Endodermal cell (in vitro differentiated cells): ENCODE measurements at regions not wholly inside any gene's neighbourhood (a gene's known extent, or its start where the extent isn't known, plus 50 kb on each side); places are given as distances from the start of the nearest gene placed in this dataset.
A peak's percentile ranks its signal among the peaks of the same experiment; 100 is the strongest.

Experiments
- DNase-seq: peaks from one replicate; pipeline ENCODE4 v3.0.0-alpha.2; 2017
- H3K27ac ChIP-seq: 2 replicates; pipeline ENCODE4 v1.5.1; 2013; ENCODE audit warnings: mild to moderate bottlenecking, low read depth, low read length, moderate library complexity
- H3K27me3 ChIP-seq: 2 replicates; pipeline ENCODE4 v1.6.1; 2013; ENCODE audit warnings: mild to moderate bottlenecking, low read length, moderate library complexity; ENCODE audit not compliant: insufficient read depth, control insufficient read depth, poor library complexity, severe bottlenecking
- H3K36me3 ChIP-seq: 2 replicates; pipeline ENCODE4 v1.7.0; 2013; ENCODE audit warnings: mild to moderate bottlenecking, low read length, moderate library complexity; ENCODE audit not compliant: control insufficient read depth, insufficient read depth
- H3K4me1 ChIP-seq: one replicate; pipeline ENCODE4 v1.7.0; 2013; ENCODE audit warnings: low read length; ENCODE audit not compliant: control insufficient read depth, insufficient read depth
- H3K4me3 ChIP-seq: 2 replicates; pipeline ENCODE4 v1.5.1; 2013; ENCODE audit warnings: mild to moderate bottlenecking, low read length, moderate library complexity
- H3K9ac ChIP-seq: 2 replicates; pipeline ENCODE4 v1.6.1; 2013; ENCODE audit warnings: mild to moderate bottlenecking, low read length, moderate library complexity; ENCODE audit not compliant: poor library complexity, severe bottlenecking; ENCODE audit errors: extremely low read depth
- H3K9me3 ChIP-seq: 2 replicates; pipeline ENCODE4 v1.6.1; 2013; ENCODE audit warnings: mild to moderate bottlenecking, low read length, moderate library complexity; ENCODE audit not compliant: control insufficient read depth
- H3K27ac Mint-ChIP-seq: 2 replicates; pipeline ENCODE4 v1.8.0; 2020; ENCODE audit warnings: mixed read lengths
- H3K27me3 Mint-ChIP-seq: 2 replicates; pipeline ENCODE4 v1.8.0; 2021; ENCODE audit warnings: mild to moderate bottlenecking, mixed read lengths; ENCODE audit not compliant: insufficient read depth
- H3K36me3 Mint-ChIP-seq: 2 replicates; pipeline ENCODE4 v1.8.0; 2020; ENCODE audit warnings: low read depth, mixed read lengths
- H3K4me1 Mint-ChIP-seq: 2 replicates; pipeline ENCODE4 v1.8.0; 2020; ENCODE audit warnings: mixed read lengths
- H3K4me3 Mint-ChIP-seq: 2 replicates; pipeline ENCODE4 v1.8.0; 2020; ENCODE audit warnings: mild to moderate bottlenecking, moderate library complexity, mixed read lengths
- H3K9me3 Mint-ChIP-seq: 2 replicates; pipeline ENCODE4 v1.8.0; 2020; ENCODE audit warnings: mild to moderate bottlenecking, mixed read lengths
- whole genome bisulfite sequencing, 2 experiments: methylation state at CpG; one replicate each; pipeline versions ENCODE4 v1.1.5 to v1.1.7; 2013; ENCODE audit warnings: missing lambda C conversion rate in 2 of 2, mixed read lengths in 1 of 2; ENCODE audit not compliant: insufficient coverage in 1 of 2, insufficient read length in 1 of 2; 5-methylcytosine and 5-hydroxymethylcytosine counted together
- TF ChIP-seq, protein P1 (sequence below): fragments of 200-600 bp; sonication (generic); conservative IDR thresholded peaks from 2 replicates; pipeline ENCODE4 v1.5.0; 2021; ENCODE audit warnings: antibody characterized with exemption, mild to moderate bottlenecking

GRCh38 chr7:152553671-152554317, 118.0 kb upstream of the KMT2C start:
- Mint-ChIP-seq H3K27me3 (no peaks in the 10 kb centered on the region), H3K4me3 (no peak overlapping the region), H3K9me3 (no peaks in the 10 kb centered on the region), H3K4me1 (peaks cover 22% of the 10 kb centered on the region), H3K36me3 (no peaks in the 10 kb centered on the region), H3K27ac (no peak overlapping the region)
- peak; percentile 74 for DNase-seq
- Histone ChIP-seq H3K27me3 (no peaks in the 10 kb centered on the region), H3K27ac (no peak overlapping the region), H3K4me3 (no peak overlapping the region), H3K36me3 (no peaks in the 10 kb centered on the region), H3K9ac (no peak overlapping the region), H3K4me1 (no peaks in the 10 kb centered on the region), H3K9me3 (no peaks in the 10 kb centered on the region)
- TF ChIP-seq, protein P1, sequence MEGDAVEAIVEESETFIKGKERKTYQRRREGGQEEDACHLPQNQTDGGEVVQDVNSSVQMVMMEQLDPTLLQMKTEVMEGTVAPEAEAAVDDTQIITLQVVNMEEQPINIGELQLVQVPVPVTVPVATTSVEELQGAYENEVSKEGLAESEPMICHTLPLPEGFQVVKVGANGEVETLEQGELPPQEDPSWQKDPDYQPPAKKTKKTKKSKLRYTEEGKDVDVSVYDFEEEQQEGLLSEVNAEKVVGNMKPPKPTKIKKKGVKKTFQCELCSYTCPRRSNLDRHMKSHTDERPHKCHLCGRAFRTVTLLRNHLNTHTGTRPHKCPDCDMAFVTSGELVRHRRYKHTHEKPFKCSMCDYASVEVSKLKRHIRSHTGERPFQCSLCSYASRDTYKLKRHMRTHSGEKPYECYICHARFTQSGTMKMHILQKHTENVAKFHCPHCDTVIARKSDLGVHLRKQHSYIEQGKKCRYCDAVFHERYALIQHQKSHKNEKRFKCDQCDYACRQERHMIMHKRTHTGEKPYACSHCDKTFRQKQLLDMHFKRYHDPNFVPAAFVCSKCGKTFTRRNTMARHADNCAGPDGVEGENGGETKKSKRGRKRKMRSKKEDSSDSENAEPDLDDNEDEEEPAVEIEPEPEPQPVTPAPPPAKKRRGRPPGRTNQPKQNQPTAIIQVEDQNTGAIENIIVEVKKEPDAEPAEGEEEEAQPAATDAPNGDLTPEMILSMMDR, result peak; percentile 49
- 50 to 77% methylated on average over 4 to 11 of the region's 17 CpGs for WGBS, 2 experiments

DNA sequence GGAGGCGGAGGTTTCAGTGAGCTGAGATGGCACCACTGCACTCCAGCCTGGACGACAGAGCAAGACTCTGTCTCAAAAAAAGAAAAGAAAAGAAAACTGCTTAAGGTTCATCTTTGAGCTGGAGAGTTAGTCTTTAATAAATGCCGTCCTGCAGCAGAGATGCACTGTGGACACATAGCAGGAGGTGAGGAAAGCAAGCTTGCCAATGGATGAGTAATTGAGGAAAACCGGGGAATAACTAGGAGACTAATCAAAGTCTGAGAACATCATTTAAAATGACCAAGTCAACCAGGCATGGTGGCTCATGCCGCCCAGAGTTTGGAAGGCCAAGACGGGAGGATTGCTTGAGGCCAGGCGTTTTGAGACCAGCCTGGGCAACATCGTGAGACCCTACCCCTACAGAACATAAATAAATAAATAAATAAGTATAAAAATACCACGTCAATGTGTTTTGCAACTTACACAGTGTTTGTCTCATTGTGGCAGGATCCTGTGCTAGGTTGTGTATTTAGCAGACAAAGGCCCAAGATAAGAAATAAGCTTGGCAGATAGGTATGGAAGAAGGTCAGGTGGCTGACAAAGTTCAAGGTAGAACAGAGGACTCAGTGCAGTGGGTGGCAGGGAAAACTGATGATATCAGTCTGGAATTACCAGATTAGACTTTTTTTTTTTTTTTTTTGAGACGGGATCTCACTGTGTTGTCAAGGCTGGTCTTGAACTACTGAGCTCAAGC, 115.7 kb upstream of the KMT2C start:
- no peak overlapping the region for H3K4me3 Mint-ChIP-seq
- TF ChIP-seq, protein P1, result no peak
- H3K27me3 ChIP-seq, result no peaks in the 10 kb centered on the region
- DNase-seq, result no peak
- no peaks in the 10 kb centered on the region for H3K36me3 ChIP-seq
- no peak overlapping the region for H3K27ac Mint-ChIP-seq
- no peaks in the 10 kb centered on the region for H3K9me3 Mint-ChIP-seq
- WGBS, 2 experiments, result 90 to 95% methylated on average over 5 to 9 of the region's 10 CpGs
- H3K27me3 Mint-ChIP-seq, result no peaks in the 10 kb centered on the region
- H3K36me3 Mint-ChIP-seq, result no peaks in the 10 kb centered on the region
- H3K4me1 ChIP-seq, result no peaks in the 10 kb centered on the region
- H3K4me1 Mint-ChIP-seq, result peaks cover 22% of the 10 kb centered on the region
- no peak overlapping the region for H3K9ac ChIP-seq
- H3K4me3 ChIP-seq, result no peak overlapping the region
- no peaks in the 10 kb centered on the region for H3K9me3 ChIP-seq
- no peak overlapping the region for H3K27ac ChIP-seq

GRCh38 chr7:152544971-152545619, 109.3 kb upstream of the KMT2C start:
- Histone ChIP-seq H3K9me3 (no peaks in the 10 kb centered on the region), H3K36me3 (no peaks in the 10 kb centered on the region), H3K27me3 (no peaks in the 10 kb centered on the region), H3K4me3 (no peak overlapping the region), H3K4me1 (no peaks in the 10 kb centered on the region), H3K27ac (no peak overlapping the region), H3K9ac (no peak overlapping the region)
- peak; percentile 55 for DNase-seq
- H3K27ac Mint-ChIP-seq, result peak overlapping the region; percentile 18
- 69 to 76% methylated on average over 9 to 12 of the region's 13 CpGs for WGBS, 2 experiments
- TF ChIP-seq, protein P1, result no peak
- peak overlapping the region; percentile 34 for H3K4me3 Mint-ChIP-seq
- H3K36me3 Mint-ChIP-seq, result no peaks in the 10 kb centered on the region
- H3K27me3 Mint-ChIP-seq, result no peaks in the 10 kb centered on the region
- peaks cover 13% of the 10 kb centered on the region for H3K4me1 Mint-ChIP-seq
- H3K9me3 Mint-ChIP-seq, result peaks cover 3% of the 10 kb centered on the region
